ENCODE measurements at regions not wholly inside any gene's neighbourhood (a gene's known extent, or its start where the extent isn't known, plus 50 kb on each side); places are given as distances from the start of the nearest gene placed in this dataset.
A peak's percentile ranks its signal among the peaks of the same experiment; 100 is the strongest.

DNA sequence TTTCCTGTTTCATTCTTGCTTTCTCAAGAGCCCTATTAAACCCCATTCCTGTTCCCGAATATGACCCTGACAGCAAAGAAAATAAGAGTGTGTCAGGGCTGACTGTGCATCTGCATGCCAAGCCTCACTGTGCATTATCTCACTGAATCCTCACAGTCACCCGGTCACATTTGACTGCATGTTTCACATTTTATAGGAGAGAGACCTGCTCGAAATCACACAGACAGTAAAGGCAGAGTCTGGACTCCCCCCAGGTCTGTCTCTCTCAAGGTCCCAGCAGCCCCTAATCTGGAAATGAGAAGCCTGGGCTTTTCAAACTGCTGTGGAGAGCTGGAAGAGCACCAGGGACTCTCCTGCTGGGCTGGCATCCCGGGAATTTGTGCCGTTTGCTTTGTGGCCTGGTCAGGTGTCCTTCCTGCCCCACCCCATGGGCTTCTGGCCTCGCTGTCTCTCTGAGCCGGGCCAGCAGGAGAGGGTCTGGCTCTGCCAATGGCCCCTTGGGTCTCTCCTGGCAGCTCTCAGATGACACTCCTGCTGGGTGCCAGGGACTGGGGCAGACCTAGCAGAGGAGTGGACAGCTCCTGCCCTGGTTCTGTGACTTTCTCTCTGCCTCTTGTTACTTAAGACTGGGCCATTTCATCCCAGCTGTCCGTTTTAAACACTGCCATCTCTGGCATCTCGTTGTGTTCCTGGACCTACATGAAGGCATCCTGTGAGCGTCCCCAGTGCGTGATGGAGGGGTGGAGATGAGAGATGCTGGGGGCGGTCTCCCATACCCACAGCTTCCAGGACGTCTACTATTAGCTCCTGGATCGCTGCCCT, 173.6 kb downstream of the ARHGAP12 start:
- no peak for DNase-seq (ENCODE audit: low read depth in 4 of 4, low spot score in 2 of 4)

DNA sequence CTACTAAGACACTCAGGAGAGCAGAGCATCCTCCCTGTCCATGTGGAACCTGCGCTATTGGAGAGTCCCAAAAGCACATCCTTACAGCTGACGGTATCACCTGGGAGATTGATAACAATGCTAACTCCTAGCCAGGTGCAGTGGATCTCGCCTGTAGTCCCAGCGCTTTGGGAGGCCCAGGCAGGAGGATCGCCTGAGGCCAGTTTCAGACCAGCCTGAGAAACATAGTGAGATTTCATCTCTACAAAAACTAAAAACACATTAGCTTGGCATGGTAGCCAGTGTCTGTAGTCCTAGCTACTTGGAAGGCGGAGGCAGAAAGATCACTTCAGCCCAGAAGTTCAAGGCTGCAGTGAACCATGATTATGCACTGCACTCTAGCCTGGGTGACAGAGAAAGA, 174.9 kb downstream of the ARHGAP12 start:
- DNase-seq (ENCODE audit: low read depth in 4 of 4, low spot score in 2 of 4): no peak

DNA sequence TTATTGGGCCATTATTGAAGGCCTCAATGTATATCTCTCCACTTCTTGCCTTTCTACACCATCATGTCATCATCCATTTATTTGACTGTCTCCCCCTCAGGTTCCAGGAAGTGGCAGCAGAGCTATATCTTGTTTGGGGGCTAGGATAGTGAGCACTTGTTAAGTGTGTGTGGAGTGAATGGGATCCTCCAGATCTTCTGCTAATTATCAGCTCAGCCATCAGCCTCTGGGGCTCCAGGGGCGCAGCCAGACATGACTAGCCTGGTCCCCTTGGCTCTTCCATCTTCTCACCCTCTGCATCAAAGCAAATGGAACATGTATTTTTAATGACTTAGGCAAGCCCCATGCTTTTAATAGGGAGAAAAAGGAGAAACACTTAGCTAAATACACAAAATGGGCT, 176.5 kb downstream of the ARHGAP12 start:
- no peak for DNase-seq (ENCODE audit: low read depth in 4 of 4, low spot score in 2 of 4)

DNA sequence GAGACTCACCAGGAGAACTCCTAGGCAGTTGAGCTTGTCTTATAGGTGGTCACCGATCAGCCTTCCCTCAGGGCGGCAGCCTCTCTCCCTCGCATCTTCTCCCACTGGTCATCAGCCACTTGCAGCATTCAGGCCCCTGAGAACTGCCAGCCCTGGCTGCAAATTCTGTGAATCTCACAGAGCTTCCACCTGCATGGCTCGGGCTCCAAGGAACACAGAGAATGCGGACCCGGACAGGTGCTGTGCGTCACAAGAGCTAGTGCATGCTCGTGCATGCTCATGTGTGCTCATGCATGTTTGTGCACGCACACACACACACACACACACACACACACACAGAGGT, 176.9 kb downstream of the ARHGAP12 start:
- DNase-seq (ENCODE audit: low read depth in 4 of 4, low spot score in 2 of 4): no peak

DNA sequence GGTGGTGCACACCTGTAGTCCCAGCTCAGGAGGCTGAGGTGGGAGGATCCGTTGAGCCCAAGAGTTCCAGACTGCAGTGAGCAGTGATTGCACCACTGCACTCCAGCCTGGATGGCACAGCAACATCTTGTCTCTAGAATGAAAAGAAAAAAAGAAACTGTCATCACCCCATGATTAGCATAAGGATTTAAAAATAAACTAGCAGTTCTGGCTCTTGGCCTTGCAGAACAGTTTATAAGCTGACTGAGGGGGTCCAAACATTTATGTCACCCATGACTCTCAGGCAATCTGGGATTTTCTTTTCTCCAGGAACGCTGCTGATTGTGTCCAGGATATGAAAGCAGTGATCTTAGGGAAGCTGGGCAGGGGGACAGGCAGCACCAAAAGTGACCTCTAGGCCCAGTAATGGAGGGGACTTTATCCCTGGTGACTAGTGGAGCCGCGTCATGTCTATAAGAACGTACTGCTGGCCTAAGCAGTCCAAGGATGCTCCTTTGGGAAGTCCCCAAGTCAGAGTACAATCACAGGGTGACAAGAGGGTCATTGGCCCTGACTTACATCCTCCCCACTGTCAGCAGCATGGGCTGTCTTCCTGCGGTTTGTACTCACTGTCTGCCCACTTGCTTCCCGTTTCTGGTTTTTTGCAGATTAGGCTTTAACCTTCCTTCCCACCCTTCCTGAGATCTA, 177.4 kb downstream of the ARHGAP12 start:
- no peak for DNase-seq (ENCODE audit: low read depth in 4 of 4, low spot score in 2 of 4)

DNA sequence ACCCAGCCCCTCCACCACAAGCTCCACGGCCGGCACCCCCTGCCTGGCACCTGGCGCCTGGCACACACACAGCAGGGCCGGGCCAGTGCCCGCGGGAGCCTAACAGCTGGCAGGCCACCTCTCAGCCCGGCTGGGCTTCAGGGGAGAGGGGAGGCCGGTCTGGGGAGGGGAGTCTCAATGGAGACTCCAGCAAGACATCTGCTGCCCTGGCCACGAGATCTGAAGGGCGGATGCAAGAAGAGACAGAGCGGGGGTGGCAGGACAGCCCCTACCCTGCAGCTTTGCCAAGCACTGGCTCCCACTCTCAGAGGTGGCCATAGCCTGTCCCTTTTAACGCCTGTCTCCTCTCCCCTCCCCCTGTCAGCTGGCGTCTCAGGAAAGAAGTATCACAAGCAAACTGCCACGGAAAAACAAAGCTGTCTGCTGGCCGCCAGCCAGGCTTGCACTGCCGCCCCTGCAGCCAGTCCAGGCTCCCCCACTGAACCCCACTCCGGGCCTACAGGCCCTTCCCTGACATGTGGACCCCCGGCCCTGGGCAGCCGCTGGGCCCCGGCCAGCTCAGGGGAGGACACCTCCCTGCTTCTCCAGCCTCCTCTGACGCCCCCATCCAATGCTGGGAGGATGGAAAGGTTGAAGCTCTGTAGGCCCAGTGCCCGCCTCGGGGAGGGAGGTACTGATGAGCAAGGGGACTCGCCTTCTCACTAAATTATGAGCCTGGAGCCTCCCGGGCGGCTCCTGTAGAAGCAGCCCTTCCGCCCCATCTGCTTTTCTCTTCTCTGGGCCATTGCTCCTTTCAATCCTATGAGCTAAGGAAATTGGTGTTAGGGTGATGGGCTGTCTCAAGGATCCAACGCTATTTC, 178.4 kb downstream of the ARHGAP12 start:
- DNase-seq (ENCODE audit: low read depth in 4 of 4, low spot score in 2 of 4): peak in 1 of 4 donors; percentile 45

DNA sequence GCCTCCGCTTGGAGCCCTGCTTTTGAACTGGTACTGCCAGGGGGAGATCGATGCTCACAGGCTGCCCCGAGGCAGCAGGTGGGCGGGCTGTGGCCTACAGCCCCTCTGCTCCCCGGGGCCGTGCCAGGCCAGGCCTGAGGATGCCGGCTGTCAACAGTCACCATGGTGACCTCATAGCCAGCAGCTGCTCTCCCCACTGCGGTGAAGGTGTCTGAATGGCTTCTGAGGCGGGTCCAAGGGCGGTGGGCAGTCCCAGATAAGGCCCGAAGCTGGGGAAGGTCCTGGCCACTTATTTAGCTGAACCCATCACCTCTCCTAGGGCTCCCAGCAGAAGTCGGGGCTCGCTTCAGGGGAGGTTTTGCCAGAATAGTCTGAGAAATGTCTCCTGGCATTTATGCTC, 179.3 kb downstream of the ARHGAP12 start:
- DNase-seq (ENCODE audit: low read depth in 4 of 4, low spot score in 2 of 4): no peak

DNA sequence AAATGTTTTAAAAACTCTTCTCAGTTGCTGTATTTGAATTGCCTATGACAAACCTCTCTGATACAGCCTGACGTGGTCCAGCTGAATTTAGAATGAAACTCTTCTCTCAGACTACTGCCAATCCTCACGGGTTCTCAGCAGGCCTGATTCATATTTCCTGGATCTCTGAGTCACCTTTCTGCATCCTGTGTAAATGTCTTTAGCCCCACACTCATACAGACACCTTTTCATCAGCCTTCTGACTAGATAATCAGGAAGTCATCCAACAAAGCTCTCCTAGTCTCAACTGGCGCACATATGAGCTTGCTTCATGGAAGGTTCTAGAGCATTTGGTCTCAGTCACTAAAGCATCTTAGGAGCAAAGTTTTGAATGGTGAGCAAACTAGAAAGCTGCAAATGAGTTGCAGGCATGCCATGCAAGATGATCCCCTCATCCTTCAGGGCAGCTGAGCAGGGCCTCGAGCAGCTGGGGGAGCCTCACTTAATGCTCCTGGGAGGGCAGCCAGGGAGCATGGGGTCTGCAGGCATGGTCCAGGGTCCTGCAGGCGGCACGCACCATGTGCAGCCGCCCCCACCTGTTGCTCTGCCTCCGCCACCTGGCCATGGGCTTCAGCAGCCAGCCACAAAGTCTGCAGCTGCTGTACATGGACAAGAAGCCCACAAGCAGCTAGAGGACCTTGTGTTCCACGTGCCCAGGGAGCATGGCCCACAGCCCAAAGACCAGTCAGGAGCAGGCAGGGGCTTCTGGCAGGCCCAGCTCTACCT, 182.8 kb downstream of the ARHGAP12 start:
- no peak for DNase-seq (ENCODE audit: low read depth in 4 of 4, low spot score in 2 of 4)

DNA sequence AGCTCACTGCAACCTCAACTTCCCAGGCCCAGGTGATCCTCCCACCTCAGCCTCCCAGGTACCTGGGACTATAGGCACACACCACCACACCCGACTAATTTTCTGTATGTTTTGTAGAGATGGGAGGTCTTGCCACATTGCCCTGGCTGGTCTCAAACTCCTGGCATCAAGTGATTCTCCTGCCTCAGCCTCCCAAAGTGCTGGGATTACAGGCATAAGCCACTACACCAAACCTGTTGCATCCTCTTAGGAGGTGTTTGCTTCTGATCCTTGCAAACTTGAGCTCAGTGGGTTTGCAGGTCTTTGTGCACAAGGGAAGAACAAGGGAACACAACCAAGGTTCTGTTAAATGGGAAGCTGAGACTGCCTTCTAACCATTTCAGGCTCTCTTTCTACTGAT, 184.6 kb downstream of the ARHGAP12 start:
- no peak for DNase-seq (ENCODE audit: low read depth in 4 of 4, low spot score in 2 of 4)

DNA sequence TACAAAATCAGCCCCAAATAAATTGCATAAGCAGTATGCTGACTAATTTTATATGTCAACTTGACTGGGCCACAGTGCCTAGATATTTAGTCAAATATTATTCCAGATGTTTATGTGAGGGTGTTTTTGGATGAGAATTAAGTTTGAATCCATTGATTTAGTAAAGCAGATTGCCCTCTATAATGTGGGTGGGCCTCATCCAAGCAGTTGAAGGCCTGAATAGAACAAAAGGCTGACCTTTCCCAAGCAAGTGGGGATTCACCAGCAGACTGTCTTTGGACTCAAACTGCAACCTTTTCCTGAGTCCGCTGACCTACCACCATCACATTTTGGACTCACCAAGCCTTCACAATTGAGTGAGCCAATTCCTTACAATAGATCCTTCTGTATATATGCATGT, 186.4 kb downstream of the ARHGAP12 start:
- DNase-seq (ENCODE audit: low read depth in 4 of 4, low spot score in 2 of 4): no peak

DNA sequence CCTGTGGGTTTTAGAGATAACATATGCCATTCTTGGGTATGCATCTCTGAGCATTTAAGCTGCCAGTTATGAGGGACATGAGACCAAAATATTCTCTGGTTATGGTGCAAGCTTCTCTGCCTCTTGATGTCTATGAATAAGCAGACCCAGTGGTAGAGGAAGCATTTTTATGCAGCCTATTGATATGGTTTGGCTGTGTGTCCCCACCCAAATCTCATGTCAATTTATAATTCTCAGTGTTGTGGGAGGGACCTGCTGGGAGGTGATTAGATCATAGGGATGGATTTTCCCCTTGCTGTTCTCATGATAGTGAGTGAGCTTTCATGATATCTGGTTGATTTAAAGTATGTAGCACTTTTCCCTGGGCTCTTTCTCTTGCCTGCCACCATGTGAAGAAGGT, 187.2 kb downstream of the ARHGAP12 start:
- DNase-seq (ENCODE audit: low read depth in 4 of 4, low spot score in 2 of 4): no peak

DNA sequence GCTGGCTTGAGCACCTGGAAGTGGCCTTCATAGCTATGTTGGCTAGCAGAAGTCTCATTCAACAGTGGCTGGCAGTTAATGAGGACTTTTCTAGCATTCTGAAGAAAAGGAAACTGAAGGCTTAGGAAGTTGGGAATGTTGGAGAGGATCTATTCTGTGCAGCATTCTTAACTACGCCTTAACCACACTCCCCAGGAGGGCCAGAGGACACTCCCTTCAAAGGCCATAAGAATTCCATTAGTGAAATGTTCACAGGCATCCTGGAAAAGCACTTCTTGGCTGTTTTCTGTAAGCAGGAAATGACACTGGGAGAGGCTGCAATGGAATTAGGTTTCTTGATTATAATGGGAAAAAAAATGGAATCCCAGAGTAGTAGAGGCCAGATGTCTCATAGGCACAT, 188.9 kb downstream of the ARHGAP12 start:
- no peak for DNase-seq (ENCODE audit: low read depth in 4 of 4, low spot score in 2 of 4)

DNA sequence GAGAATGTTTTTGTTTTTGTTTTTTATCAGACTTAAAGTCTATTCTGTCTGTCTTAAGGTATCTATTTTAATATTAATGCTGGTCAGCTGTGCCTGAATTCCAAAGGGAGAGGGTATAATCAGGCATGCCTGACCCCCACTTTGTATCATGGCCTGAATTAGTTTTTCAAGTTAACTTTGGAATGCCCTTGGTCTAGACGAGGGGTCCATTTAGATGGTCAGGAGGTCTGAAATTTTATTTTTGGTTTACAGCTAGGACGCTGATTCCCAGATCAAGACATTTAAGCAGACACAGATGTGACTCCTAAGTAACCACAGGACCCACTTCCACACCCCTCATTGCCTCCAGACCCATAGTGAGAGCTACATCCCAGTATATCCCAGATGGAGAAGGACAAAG, 189.5 kb downstream of the ARHGAP12 start:
- no peak for DNase-seq (ENCODE audit: low read depth in 4 of 4, low spot score in 2 of 4)

DNA sequence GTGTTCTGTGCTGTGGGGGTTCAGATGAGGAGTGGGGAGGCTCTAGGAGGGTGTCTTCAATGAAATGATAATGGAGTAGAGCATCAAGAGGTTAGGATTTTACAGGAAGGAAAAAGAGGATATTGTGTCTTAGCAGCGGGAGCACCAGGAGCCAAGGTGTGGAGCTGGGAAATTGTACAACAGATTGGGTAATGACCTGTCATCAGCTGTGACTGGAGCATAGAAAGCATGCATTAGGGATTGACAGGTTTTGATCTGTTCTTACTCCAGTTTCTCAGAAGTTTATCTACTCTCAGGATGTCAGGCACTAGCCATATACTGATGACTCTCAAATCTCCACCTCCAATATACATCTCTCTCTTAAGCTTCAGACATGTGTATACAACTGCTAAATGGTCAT, 196.9 kb downstream of the ARHGAP12 start:
- DNase-seq (ENCODE audit: low read depth in 4 of 4, low spot score in 2 of 4): no peak

DNA sequence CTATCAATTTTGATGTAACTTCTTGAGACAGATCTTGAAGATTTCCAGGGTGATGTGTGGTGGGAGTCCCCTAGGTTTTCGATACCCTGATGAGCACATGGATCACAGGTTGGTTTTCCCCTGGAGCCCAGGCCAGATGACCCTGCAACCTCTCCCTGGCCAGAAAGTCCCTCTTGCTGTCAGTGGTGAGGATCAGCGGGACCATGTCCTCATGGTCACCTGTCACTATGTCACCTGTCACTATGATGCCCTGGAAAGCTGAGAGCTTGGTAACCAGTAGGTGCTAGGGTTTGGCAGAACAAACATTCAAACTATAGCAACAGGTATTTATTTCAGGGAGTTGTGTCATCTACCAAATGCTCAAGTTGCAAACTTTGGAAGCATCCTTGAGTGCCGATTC, 197.9 kb downstream of the ARHGAP12 start:
- DNase-seq (ENCODE audit: low read depth in 4 of 4, low spot score in 2 of 4): no peak

DNA sequence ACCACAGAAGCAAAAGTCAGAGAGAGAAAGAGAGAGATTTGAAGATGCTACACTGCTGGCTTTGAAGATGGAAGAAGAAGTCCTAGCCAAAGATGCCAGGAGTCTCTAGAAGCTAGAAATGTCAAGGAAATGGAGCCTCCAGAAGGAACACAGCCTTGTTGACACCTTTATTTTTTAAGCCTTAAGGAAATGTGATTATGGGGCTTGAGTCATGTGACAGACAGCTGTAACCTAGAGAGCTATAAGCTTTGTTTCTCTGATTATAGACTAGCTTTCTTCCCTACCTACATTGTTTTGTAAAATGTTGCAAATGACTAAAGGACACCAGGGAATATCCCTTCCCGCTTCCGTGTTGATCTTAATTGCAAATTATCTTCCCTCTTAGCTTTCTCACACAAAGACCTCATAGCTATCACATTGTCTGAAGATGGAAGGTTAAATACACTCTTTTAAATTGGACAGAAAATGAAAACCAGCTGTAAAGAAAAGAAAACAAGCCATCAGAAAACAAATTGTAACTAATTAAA, 199.9 kb downstream of the ARHGAP12 start:
- no peak for DNase-seq (ENCODE audit: low read depth in 4 of 4, low spot score in 2 of 4)

DNA sequence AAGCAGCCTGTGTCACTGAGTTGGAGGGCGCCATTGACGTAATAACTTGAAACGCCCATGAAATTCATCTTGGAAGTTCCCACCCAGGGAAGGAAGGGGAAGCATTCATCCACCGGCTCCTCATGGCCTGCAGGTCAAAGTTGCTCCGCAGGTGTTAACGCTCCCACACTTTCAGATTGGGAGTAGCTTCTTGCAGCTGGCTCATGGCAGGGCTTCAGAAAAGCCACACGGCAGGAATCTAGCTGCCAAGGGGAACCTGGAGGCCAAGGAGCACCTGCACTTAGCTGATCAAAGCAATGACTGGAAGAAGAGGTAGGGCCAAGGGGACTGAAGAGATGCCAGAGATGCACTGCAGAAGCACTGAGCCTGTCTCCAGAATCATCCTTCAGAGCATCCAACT, 203.2 kb downstream of the ARHGAP12 start:
- DNase-seq (ENCODE audit: low read depth in 4 of 4, low spot score in 2 of 4): no peak

DNA sequence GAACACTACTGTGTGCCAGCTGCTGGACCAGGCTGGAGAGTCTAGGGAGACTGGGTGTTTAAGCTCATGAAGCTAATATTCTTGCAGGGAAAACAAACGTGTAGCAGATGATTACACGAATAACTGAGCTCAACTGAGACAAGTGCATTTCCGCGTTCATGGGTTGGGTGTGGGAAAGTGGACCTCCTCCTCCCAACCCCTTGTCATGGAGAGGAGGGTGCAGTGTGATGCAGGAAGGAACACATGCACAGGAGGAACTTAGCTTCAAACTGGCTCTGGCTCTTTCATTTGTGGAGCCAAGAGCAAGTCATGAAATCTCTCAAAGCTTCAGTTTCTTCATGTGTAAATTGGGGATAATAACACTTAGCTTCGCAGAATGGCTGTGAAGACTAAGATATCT, 204.3 kb downstream of the ARHGAP12 start:
- no peak for DNase-seq (ENCODE audit: low read depth in 4 of 4, low spot score in 2 of 4)

DNA sequence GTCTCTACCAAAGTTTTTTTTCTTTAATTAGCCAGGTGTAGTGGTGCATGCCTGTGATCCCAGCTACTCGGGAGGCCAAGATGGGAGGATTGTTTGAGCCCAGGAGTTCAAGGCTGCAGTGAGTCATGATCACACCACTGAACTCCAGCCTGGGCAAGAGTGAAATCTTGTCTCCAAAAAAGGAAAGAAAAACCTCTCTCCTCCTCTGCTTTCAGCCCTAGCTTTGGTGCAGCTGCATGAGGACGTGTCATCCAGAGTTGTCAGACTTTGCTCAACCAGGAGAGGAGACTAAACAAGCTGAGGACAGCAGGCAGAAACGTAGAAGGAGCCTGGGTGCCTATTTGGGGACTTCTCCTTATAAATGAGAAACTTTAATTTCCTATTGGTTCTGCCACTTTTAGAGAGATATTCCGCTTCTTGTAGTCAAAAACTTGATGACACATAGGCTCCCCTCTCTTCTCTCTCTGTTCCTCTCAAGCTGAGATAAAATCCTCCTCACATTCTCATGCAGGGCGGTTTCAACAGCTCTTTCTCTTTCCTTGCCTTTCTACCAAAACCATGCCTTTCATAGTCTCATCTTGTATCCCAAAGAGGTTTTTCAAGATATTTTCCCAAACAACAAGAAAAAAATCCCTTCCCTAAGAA, 205.4 kb downstream of the ARHGAP12 start:
- DNase-seq (ENCODE audit: low read depth in 4 of 4, low spot score in 2 of 4): no peak

DNA sequence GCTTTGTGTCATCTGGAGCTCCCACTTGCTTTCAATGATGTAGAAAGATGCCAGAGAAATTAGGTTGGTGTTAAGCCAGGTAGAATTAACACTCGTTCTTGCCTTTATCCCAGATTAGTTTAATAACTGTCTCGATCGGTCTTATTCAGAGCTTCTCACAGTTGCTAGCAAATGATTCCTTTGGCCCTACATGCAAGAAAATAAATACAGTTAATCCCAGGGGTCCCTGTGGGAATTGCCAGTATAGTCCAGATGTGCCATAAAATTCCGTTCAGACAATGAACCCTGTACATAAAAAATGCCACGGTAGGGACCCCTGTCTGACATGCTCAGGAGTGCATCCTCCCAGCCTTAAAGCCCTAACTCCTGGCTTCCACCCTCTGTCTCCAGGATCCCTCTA, 207.5 kb downstream of the ARHGAP12 start:
- no peak for DNase-seq (ENCODE audit: low read depth in 4 of 4, low spot score in 2 of 4)

Data from left renal cortex interstitium (tissue), 4 donors.